NCI-H146 treated with DMSO at 0.1 percent for 48 hours (cell line): ENCODE measurements at regions not wholly inside any gene's neighbourhood (a gene's known extent, or its start where the extent isn't known, plus 50 kb on each side); places are given as distances from the start of the nearest gene placed in this dataset.
"Not testable (repeated sequence)": the region's sequence is repeated elsewhere in the genome, so short reads cannot be mapped to it uniquely, and the experiment has no call there.

Experiments used
- DNase-seq: peaks from one replicate; lab custom pipeline; 2025; ENCODE audit not compliant: unreplicated experiment; lab: John Stamatoyannopoulos, UW

DNA sequence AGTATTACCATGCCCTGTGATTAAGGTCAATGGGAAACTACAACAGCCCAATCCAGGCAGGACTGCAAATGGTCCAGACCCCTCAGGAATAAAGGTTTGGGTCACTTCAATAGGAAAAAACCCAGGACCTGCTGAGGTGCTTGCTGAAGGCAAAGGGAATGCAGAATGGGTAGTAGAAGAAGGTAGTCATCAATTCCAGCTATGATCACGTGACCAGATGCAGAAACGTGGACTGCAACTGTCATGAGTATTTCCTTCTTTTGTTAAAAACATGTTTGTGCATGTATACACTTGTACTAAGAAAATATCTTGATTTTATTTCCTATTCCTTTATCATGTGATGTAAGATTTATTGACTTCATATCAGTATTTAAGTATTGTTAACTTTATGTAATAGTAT, 319.6 kb upstream of the FGF16 start:
- not testable (repeated sequence) for DNase-seq

DNA sequence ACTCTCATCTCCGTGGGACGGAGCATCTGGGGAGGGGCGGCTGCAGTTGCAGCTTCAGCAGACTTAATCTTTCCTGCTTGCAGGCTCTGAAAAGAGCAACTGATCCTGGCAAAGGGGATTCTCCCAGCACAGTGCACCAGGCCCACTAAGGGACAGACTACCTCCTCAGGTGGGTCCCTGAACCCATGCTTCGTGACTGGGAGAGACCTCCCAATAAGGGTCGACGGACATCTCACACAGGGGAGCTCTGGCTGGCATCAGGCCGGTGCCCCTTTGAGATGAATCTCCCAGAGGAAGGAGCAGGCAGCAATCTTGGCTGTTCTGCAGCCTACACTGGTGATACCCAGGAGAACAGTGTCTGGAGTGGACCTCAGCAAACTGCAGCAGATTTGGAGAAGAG, 303.3 kb upstream of the FGF16 start:
- DNase-seq, result no peak

DNA sequence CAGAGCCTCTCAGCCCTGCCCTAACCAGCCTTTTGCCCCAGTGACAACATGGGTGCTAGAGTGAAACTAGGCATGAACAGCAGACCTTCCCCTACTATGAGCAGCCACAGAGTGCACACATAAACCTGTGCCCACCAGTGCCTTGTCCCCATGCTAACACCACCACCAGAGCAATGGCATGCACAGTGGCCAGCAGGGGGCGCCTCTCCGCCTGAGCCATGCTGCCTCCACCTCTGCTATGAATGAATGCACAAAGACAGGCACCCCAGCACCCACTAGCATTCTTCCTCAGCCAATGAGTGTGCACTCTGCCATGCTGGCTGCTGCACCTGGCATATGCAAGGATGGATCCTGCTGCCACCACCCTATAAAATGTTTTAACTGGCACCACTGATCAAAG, 286.9 kb upstream of the FGF16 start:
- no peak for DNase-seq

DNA sequence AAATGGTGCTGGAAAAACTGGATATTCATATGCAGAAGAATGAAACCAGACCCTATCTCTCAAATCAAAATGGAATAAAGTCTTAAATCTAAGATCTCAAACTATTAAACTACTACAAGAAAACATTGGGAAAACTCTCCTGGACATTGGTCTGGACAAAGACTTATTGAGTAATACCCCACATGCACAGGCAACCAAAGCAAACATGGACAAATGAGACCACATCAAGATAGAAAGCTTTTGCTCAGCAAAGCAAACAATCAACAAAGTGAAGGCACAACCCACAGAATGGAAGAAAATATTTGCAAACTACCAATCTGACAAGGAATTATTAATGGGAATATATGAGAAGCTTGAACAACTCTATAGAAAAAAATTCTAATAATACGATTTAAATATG, 284.4 kb upstream of the FGF16 start:
- DNase-seq, result no peak

GRCh38 chrX:77167993-77168392, 279.2 kb upstream of the FGF16 start:
- no peak for DNase-seq

GRCh38 chrX:77174680-77175519, 272.3 kb upstream of the FGF16 start:
- no peak for DNase-seq

GRCh38 chrX:77200663-77201062, 246.5 kb upstream of the FGF16 start:
- no peak for DNase-seq

DNA sequence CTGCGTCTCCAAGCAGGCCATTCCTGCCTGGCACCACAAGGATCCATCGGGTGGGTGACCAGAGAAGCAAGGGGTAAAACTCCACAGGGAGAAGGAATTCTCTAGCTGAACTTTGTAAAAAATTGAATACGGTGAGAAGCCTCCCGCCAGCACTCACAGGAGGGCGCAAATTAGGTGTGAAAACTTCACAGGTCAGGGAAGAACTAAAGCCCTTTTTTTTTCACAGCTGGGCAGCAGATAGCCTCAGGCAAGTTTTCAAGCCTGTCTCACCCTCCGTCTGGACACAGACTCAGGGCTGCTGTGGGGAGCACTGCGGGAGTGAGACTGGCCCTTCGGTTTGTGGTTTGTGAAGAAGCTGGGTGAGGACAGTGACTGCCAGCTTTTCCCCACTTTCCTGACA, 224.1 kb upstream of the FGF16 start:
- no peak for DNase-seq

DNA sequence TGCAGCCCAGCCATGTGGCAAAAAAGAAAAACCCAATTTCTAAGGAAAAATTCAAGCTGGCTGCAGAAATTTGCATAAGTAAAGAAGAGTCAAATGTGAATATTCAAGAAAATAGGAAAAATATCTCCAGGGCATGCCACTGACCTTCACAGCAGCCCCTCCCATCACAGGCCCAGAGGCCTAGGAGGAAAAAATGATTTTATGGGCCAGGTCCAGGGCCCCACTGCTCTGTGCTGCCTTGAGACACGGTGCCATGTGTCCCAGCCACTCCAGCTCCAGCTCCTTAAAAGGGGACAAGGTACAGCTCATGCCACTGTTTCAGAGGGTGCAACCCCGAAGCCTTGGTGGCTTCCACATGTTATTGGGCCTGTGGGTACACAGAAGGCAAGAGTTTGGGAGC, 182.7 kb upstream of the FGF16 start:
- DNase-seq, result no peak

GRCh38 chrX:77275392-77275791, 171.8 kb upstream of the FGF16 start:
- no peak for DNase-seq

DNA sequence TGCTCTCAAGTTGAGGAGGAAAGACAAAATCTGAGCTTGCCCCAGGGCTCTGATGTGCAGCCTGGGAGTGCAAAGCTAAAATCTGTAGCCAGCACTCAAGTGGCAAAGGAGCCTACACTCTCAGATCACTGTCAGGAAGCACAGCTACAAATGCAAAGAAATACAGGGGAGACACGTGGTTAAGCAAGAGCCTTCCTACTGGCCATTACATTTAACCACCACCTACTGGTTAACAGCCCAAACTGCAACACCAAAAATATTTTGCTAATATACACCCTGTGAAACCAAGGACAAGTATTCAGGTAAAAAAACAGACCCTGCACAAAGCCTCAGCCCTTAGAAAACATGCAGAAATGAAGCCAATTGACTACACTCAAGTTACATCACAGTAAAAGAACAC, 170.4 kb upstream of the FGF16 start:
- no peak for DNase-seq

DNA sequence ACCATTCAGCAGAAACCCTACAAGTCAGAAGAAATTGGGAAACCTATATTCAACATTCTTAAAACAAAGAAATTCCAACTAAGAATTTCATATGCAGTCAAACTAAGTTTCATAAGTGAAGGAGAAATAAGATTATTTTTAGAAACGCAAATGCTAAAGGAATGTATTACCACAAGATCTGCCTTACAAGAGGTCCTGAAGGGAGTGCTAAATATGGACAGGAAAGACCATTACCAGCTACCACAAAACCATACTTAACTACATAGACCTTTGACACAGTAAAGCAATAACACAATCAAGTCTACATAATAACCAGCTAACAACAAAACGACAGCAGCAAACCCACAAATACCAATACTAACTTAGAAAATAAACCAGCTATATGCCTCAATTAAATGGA, 169.3 kb upstream of the FGF16 start:
- no peak for DNase-seq

- not testable (repeated sequence) for DNase-seq
These were observed 167.8 kb upstream of the FGF16 start for GRCh38 chrX:77279373-77279772.

DNA sequence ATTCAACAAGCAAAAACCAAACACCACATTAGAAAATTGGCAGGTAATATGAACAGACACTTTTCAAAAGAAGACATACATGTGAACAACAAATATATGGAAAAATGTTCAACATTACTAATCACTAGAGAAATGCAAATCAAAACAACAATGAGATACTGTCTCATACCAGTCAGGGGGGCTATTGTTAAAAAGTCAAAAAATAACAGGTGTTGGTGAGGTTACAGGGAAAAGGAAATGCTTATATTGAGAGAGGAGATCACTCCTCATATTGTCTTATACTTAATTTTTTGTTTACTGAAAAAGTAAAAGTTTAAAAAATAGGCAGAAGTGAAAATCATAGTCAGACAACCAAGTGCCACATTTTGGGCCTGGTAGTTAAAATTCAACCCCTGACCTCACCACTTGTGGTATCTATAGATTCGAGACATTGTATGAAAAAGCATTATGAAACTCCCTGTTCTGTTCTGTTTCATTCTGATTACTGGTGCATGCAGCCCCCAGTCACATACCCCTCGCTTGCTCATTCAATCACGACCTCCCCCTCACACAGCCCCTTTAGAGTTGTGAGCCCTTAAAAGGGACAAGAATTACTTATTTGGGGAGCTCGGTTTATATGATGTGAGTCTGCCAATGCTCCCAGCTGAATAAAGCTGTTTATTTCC, 153.7 kb upstream of the FGF16 start:
- no peak for DNase-seq

GRCh38 chrX:77298296-77298695, 148.9 kb upstream of the FGF16 start:
- no peak for DNase-seq

DNA sequence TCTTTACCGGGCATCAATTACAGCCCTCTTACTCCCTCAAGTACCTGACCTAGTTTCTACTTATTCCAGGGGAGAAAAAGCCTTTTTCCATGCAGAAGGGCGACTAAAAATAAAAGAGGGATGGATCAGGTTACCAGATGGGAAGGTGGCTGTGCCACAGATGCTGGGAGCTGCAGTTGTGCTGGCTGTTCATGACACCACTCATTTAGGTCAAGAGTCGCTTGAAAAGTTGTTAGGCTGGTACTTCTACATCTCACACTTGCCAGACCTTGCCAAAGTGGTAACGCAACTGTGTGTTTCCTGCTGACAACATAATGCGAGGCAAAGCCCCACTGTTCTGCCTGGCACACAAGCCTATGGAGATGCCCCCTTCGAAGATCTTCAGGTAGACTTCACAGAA, 148.4 kb upstream of the FGF16 start:
- DNase-seq, result no peak

DNA sequence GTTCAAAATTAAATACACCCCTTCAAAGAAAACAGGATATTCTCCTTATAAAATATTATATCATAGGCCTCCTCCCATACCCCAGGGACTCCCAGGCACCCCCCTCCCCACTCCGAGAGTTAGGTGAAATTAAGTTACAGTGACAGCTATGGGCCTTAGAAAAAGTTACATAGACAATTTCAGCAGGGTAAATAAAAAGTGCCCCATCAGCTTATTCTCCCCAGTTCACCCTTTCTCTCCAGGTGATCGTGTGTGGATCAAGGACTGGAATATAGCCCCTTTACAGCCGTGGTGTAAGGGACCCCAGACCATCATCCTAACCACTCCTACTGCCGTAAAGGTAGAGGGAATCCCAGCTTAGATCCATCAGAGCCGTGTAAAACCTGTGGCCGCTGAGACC, 147.6 kb upstream of the FGF16 start:
- DNase-seq, result no peak

DNA sequence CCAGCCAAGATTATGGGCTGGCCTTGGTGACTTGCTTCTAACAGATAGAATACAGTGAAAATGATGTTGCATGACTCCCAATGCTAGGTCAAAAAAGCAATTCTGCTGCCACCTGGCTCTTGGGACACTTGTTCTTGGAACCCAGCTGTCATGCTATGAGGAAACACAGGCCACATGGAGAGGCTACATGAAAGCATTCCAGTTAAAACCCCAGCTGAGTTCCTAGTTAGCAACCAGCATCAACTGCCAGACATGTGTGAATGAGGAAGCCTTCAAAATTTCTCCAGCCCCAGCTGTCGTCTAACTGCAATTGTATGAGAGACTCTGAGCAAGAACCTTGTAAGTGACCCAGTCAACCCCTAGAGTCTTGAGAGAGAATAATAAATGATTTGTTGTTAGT, 105.2 kb upstream of the FGF16 start:
- no peak for DNase-seq

DNA sequence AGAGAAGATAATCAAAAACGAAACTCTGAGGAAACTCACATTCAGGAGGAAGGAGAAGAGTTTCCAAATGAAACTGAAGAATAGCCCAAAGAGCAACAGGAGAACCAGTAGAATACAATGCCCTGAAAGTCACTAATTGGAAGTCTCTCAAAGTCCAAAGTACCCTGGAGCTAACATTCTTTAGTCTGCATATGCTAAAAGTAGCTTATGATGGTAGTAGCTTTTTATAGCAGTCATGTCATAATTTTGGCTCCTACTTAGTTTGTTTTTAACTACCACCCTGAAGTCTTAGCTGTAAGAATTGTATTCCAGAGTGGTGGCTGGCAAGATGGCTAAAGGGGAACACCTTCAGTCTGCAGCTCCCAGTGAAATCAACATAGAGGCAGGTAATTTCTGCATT, 100.3 kb upstream of the FGF16 start:
- DNase-seq, result no peak

GRCh38 chrX:77347572-77347971, 99.6 kb upstream of the FGF16 start:
- no peak for DNase-seq

DNA sequence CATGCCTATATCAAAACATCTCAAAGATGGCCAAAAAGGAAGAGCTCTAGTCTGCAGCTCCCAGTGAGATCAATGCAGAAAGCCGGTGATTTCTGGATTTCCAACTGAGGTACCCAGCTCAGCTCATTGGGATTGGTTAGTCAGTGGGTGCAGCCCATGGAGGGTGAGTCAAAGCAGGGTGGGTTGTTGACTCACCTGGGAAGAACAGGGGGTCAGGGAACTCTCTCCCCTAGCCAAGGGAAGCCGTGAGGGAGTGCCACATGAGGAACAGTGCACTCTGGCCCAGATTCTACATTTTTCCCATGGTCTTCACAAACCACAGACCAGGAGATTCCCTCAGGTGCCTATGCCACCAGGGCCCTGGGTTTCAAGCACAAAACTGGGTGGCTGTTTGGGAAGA, 57.3 kb upstream of the FGF16 start:
- no peak for DNase-seq

GRCh38 chrX:77390365-77390764, 56.8 kb upstream of the FGF16 start:
- DNase-seq, result not testable (repeated sequence)

DNA sequence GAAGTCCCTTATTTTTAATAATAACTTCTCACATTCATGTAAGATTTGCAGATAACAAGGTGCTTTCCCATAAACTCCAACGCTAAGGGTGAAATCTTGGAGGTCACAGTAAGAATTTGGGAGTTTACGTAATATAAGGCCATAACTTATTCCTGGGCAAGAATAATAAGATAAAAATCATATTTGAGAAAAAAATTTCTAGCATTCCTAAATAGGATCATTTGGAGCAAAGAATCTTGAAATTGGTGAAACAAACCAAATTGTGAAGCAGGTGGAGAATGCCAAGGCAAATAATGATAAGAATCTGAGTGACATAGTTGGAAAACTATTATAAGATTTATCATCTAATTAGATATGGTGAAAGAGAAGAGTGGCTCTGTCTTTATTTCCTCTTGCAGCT, 50.4 kb upstream of the FGF16 start:
- no peak for DNase-seq
